ENCODE measurements at regions not wholly inside any gene's neighbourhood (a gene's known extent, or its start where the extent isn't known, plus 50 kb on each side); places are given as distances from the start of the nearest gene placed in this dataset.

GRCh38 chr11:130729678-130730300, 186.5 kb downstream of the SNX19 start:
- no peak for TF ChIP-seq CTCF (IDR thresholded peaks at IDR 0.05 in 4 of 5, conservative IDR thresholded peaks at IDR 0.05 in 1 of 5)
- TF ChIP-seq POLR2A (IDR thresholded peaks at IDR 0.05) = no peak

Data from gastrocnemius medialis (tissue), 4 donors.